ENCODE measurements at regions not wholly inside any gene's neighbourhood (a gene's known extent, or its start where the extent isn't known, plus 50 kb on each side); places are given as distances from the start of the nearest gene placed in this dataset.

DNA sequence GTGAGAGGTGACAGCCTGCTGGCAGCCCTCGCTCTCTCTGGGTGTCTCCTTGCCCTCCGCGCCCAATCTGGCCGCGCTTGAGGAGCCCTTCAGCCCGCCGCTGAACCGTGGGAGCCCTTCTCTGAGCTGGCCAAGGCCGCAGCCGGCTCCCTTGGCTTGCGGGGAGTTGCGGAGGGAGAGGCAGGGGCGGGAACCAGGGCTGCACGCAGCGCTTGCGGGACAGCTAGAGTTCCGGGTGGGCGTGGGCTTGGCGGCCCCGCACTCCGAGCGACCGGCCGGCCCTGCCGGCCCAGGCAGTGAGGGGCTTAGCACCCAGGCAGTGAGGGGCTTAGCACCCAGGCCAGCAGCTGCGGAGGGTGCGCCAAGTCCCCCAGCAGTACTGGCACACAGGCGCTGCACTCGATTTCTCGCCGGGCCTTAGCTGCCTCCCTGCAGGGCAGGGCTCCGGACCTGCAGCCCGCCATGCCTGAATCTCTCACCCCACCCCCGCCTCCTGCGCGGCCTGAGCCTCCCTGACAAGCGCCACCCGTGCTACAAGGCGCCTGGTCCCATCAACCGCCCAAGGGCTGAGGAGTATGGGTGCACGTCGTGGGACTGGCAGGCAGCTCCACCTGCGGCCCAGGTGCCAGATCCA is 1526.1 kb downstream of the FAM181B start:
- H2AFZ ChIP-seq (ENCODE audit: low read length), result no peak overlapping the region
- no peaks in the 10 kb centered on the region for H3K79me1 ChIP-seq (ENCODE audit: insufficient read depth, low read depth, low read length, poor library complexity, severe bottlenecking)
- WGBS (ENCODE audit: extremely low coverage, insufficient read length, low lambda C conversion rate), result no CpG with 5 or more reads among the region's 43 CpGs
- H2BK15ac ChIP-seq (ENCODE audit: low read depth, low read length), result no peak overlapping the region
- H3K56ac ChIP-seq (ENCODE audit: insufficient read length, low read depth, low read length), result no peak overlapping the region
- H2BK120ac ChIP-seq (ENCODE audit: low read depth, low read length, poor library complexity, severe bottlenecking), result no peak overlapping the region
- no peak overlapping the region for H3K27ac ChIP-seq (ENCODE audit: insufficient read length, low read depth, low read length)
- no peak overlapping the region for H4K91ac ChIP-seq (ENCODE audit: insufficient read length, low read depth, low read length)
- H3K4me1 Mint-ChIP-seq, result no peaks in the 10 kb centered on the region
- H3K9me3 Mint-ChIP-seq, result peaks cover 0 to 2% of the 10 kb centered on the region in 2 experiments; a peak in 3 of 5 replicates
- H3K4me3 Mint-ChIP-seq, result no peak overlapping the region
- no peak overlapping the region for H3K9ac ChIP-seq (ENCODE audit: extremely low read depth, insufficient read length, low read length)
- no peak overlapping the region for H3K27ac Mint-ChIP-seq
- H3K4me2 ChIP-seq (ENCODE audit: insufficient read depth, insufficient read length, low read length), result no peak overlapping the region
- no peak overlapping the region for H2BK5ac ChIP-seq (ENCODE audit: insufficient read length, low read length)
- peak; percentile 35 for DNase-seq
- no peak overlapping the region for H2AK5ac ChIP-seq (ENCODE audit: insufficient read length, low read length)
- H3K27me3 ChIP-seq (ENCODE audit: insufficient read depth, low read length), result no peaks in the 10 kb centered on the region
- H3K23ac ChIP-seq (ENCODE audit: insufficient read length, low read depth, low read length), result no peak overlapping the region
- no peak overlapping the region for H3K18ac ChIP-seq (ENCODE audit: insufficient read length, low read depth, low read length)
- H4K8ac ChIP-seq (replicated peaks; ENCODE audit: insufficient read length, low read depth, low read length), result no peak overlapping the region
- no peak overlapping the region for H3T11ph ChIP-seq (ENCODE audit: low read length)
- TF ChIP-seq, protein P1, sequence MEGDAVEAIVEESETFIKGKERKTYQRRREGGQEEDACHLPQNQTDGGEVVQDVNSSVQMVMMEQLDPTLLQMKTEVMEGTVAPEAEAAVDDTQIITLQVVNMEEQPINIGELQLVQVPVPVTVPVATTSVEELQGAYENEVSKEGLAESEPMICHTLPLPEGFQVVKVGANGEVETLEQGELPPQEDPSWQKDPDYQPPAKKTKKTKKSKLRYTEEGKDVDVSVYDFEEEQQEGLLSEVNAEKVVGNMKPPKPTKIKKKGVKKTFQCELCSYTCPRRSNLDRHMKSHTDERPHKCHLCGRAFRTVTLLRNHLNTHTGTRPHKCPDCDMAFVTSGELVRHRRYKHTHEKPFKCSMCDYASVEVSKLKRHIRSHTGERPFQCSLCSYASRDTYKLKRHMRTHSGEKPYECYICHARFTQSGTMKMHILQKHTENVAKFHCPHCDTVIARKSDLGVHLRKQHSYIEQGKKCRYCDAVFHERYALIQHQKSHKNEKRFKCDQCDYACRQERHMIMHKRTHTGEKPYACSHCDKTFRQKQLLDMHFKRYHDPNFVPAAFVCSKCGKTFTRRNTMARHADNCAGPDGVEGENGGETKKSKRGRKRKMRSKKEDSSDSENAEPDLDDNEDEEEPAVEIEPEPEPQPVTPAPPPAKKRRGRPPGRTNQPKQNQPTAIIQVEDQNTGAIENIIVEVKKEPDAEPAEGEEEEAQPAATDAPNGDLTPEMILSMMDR (conservative IDR thresholded peaks at IDR 0.05), result no peak
- no peaks in the 10 kb centered on the region for H3K79me2 ChIP-seq (ENCODE audit: insufficient read depth, low read length)
- no peak overlapping the region for H3K4ac ChIP-seq (ENCODE audit: low read depth, low read length)
- H3K23me2 ChIP-seq (ENCODE audit: insufficient read length, low read depth, low read length, poor library complexity, severe bottlenecking), result no peaks in the 10 kb centered on the region
- no peak overlapping the region for H2BK12ac ChIP-seq (ENCODE audit: insufficient read length, low read depth, low read length)
- no peaks in the 10 kb centered on the region for H3K27me3 Mint-ChIP-seq (ENCODE audit: low read depth)
- H3K36me3 Mint-ChIP-seq (ENCODE audit: insufficient read depth in 1 of 3, low read depth in 3 of 3), result no peaks in the 10 kb centered on the region; a peak in 2 of 7 replicates
- no peaks in the 10 kb centered on the region for H4K20me1 ChIP-seq (ENCODE audit: control insufficient read depth, insufficient read depth, insufficient read length)
- no peaks in the 10 kb centered on the region for H3K4me1 ChIP-seq (ENCODE audit: insufficient read depth, low read length)
- no peaks in the 10 kb centered on the region for H3K9me3 ChIP-seq (ENCODE audit: control insufficient read depth, low read depth, low read length)
- no peak overlapping the region for H2BK20ac ChIP-seq (ENCODE audit: low read depth, low read length, poor library complexity, severe bottlenecking)
- no peak overlapping the region for H3K14ac ChIP-seq (ENCODE audit: insufficient read depth, low read length)
- no peak overlapping the region for H4K5ac ChIP-seq (ENCODE audit: insufficient read length, low read depth, low read length)

Data from H9 (cell line).